Suprapubic skin (tissue), 4 donors: ENCODE measurements at regions not wholly inside any gene's neighbourhood (a gene's known extent, or its start where the extent isn't known, plus 50 kb on each side); places are given as distances from the start of the nearest gene placed in this dataset.

Experiments
- DNase-seq, 2 donors: peaks; one replicate each; pipeline ENCODE4 v3.0.0-alpha.2; 2019; ENCODE audit warnings: low spot score in 2 of 2
- H3K27ac ChIP-seq: fragments of 200-600 bp; sonication (generic); one replicate; pipeline ENCODE4 v1.5.1; 2019
- H3K27me3 ChIP-seq: fragments of 200-600 bp; sonication (generic); one replicate; pipeline ENCODE4 v1.5.1; 2019
- H3K36me3 ChIP-seq: fragments of 200-600 bp; sonication (generic); one replicate; pipeline ENCODE4 v1.5.1; 2019
- H3K4me1 ChIP-seq: fragments of 200-600 bp; sonication (generic); one replicate; pipeline ENCODE4 v1.5.1; 2019
- H3K4me3 ChIP-seq: fragments of 200-600 bp; sonication (generic); one replicate; pipeline ENCODE4 v1.5.1; 2019; ENCODE audit warnings: mild to moderate bottlenecking
- H3K9me3 ChIP-seq: fragments of 200-600 bp; sonication (generic); one replicate; pipeline ENCODE4 v1.5.1; 2019
- EP300 ChIP-seq: sonication (generic); formaldehyde crosslinking; IDR thresholded peaks from one replicate; pipeline ENCODE4 v1.6.1; 2017; ENCODE audit warnings: antibody characterized with exemption
- POLR2A ChIP-seq, 2 donors: fragments of 450-650 bp; IDR thresholded peaks; one replicate each; pipeline ENCODE4 v1.6.1; 2017; ENCODE audit warnings: antibody characterized with exemption in 2 of 2, mild to moderate bottlenecking in 2 of 2, moderate library complexity in 2 of 2
- POLR2AphosphoS5 ChIP-seq, 3 donors: sonication (generic); formaldehyde crosslinking; IDR thresholded peaks; one replicate each; pipeline ENCODE4 v1.6.1; 2017; ENCODE audit warnings: antibody characterized with exemption in 3 of 3
- WGBS: methylation state at CpG from one replicate; pipeline ENCODE4 v1.1.5; 2018; 5-methylcytosine and 5-hydroxymethylcytosine counted together
- TF ChIP-seq, protein P1 (sequence below), 2 donors: fragments of 200-600 bp in 1 of 2; fragments of 450-650 bp in 1 of 2; sonication (generic) in 1 of 2; IDR thresholded peaks; one replicate each; pipeline ENCODE4 v1.5.1; 2016 to 2019; ENCODE audit warnings: antibody characterized with exemption in 2 of 2, mild to moderate bottlenecking in 1 of 2, moderate library complexity in 1 of 2

DNA sequence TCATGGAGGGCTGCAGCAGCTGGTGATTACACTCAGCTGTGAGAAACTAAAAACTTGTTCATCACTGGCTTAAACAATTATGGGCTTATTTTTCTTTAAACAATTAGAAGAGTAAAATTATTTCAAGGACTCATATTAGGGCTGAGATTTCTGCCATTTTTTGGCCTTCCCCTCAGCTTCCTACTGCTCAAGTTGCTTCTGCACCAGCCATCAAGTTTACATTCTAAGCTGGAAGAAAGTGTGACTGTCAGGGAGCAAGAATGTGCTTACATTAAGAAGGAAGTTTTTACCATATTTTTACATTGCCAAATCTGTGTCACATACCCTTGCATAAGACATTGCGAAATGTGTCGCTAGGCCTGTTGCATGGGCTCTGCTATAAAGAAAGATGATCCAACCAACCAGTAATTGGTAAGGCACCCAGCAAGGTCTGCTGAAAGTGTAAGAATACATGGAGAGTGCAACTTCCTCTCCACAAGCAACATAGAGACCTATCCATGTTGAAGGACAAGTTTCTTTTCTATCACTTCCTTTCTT lies 260.3 kb upstream of the CDH10 start:
- 63% methylated on average over 2 of the region's 2 CpGs for WGBS

DNA sequence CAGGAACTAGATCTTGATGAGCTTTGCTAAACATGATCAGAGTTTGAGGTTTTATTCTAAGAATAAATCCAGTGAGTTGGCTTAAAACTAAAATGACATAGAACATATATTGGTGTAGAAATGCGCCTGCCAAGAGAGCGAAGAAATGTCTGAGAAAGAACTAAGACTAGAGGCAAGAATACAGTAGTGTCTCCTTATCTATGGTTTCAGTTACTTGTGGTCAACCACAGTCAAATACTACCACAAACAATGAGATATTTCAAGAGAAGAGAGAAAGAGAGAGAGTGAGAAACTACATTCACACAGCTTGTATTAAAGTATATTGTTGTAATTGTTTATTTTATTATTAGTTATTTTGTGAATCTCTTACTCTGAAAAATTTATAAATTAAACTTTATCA lies 254.4 kb upstream of the CDH10 start:
- no peak overlapping the region for H3K4me3 ChIP-seq
- DNase-seq, result no peak
- no peaks in the 10 kb centered on the region for H3K9me3 ChIP-seq
- TF ChIP-seq, protein P1, sequence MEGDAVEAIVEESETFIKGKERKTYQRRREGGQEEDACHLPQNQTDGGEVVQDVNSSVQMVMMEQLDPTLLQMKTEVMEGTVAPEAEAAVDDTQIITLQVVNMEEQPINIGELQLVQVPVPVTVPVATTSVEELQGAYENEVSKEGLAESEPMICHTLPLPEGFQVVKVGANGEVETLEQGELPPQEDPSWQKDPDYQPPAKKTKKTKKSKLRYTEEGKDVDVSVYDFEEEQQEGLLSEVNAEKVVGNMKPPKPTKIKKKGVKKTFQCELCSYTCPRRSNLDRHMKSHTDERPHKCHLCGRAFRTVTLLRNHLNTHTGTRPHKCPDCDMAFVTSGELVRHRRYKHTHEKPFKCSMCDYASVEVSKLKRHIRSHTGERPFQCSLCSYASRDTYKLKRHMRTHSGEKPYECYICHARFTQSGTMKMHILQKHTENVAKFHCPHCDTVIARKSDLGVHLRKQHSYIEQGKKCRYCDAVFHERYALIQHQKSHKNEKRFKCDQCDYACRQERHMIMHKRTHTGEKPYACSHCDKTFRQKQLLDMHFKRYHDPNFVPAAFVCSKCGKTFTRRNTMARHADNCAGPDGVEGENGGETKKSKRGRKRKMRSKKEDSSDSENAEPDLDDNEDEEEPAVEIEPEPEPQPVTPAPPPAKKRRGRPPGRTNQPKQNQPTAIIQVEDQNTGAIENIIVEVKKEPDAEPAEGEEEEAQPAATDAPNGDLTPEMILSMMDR (IDR thresholded peaks at IDR 0.05), result no peak
- TF ChIP-seq POLR2A (IDR thresholded peaks at IDR 0.05) (no peak), EP300 (no peak), POLR2AphosphoS5 (IDR thresholded peaks at IDR 0.05) (no peak)
- no peaks in the 10 kb centered on the region for H3K4me1 ChIP-seq
- WGBS, result 81% methylated on average over 2 of the region's 2 CpGs
- no peaks in the 10 kb centered on the region for H3K36me3 ChIP-seq
- no peak overlapping the region for H3K27ac ChIP-seq
- no peaks in the 10 kb centered on the region for H3K27me3 ChIP-seq

More for the DNA sequence above, 260.3 kb upstream of the CDH10 start:
- no peak for DNase-seq
- no peaks in the 10 kb centered on the region for H3K27me3 ChIP-seq
- no peaks in the 10 kb centered on the region for H3K9me3 ChIP-seq
- H3K27ac ChIP-seq, result no peak overlapping the region
- TF ChIP-seq POLR2A (IDR thresholded peaks at IDR 0.05) (no peak), EP300 (no peak), POLR2AphosphoS5 (IDR thresholded peaks at IDR 0.05) (no peak)
- TF ChIP-seq, protein P1 (IDR thresholded peaks at IDR 0.05), result no peak
- no peak overlapping the region for H3K4me3 ChIP-seq
- H3K4me1 ChIP-seq, result no peaks in the 10 kb centered on the region
- no peaks in the 10 kb centered on the region for H3K36me3 ChIP-seq

DNA sequence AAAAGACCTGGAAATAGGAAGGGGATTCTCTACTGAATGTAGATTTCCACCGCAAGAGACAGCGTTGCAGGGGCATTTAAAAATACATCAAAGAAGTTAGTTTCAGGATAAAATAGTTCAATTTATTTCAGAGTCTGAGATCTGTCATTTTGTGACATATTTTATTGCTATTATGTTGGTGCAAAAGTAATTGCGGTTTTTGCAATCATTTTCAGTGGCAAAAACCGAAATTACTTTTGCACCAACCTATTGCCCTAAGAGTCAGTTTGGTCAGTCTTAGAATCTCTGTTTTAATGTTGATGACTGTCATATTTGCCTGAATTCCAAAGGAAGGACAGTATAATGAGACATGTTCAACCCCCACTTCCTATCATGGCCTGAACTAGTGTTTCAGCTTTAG lies 219.5 kb upstream of the CDH10 start:
- Histone ChIP-seq H3K27me3 (no peaks in the 10 kb centered on the region), H3K4me3 (no peak overlapping the region), H3K4me1 (no peaks in the 10 kb centered on the region), H3K9me3 (no peaks in the 10 kb centered on the region), H3K36me3 (no peaks in the 10 kb centered on the region), H3K27ac (no peak overlapping the region)
- DNase-seq, result no peak
- 79% methylated on average over 4 of the region's 4 CpGs for WGBS
- TF ChIP-seq POLR2AphosphoS5 (IDR thresholded peaks at IDR 0.05) (no peak), POLR2A (IDR thresholded peaks at IDR 0.05) (no peak), EP300 (no peak)
- TF ChIP-seq, protein P1 (IDR thresholded peaks at IDR 0.05), result no peak

DNA sequence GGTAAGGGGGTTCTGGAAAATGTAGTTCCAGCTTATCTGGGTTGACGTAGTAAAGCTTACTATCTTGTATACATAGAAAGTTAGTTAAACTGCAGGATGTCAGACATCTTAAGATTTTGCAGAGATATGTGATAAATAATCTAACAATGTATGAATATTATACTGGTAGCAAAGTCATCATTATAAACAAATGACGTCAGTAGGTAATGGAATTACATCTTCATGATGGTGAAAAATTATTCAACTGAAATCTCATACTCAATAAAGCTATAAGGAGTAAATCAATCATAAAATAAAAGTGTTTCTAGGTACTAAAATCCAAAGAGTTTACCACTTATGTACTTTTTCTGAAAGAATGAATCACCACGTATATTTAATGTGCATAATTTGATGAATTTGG lies 217.3 kb upstream of the CDH10 start:
- WGBS, result 51% methylated on average over 3 of the region's 3 CpGs
- TF ChIP-seq POLR2A (IDR thresholded peaks at IDR 0.05) (no peak), EP300 (no peak), POLR2AphosphoS5 (IDR thresholded peaks at IDR 0.05) (no peak)
- TF ChIP-seq, protein P1 (IDR thresholded peaks at IDR 0.05), result no peak
- H3K27ac ChIP-seq, result no peak overlapping the region
- H3K4me1 ChIP-seq, result no peaks in the 10 kb centered on the region
- no peaks in the 10 kb centered on the region for H3K36me3 ChIP-seq
- H3K27me3 ChIP-seq, result no peaks in the 10 kb centered on the region
- H3K9me3 ChIP-seq, result no peaks in the 10 kb centered on the region
- DNase-seq, result no peak
- no peak overlapping the region for H3K4me3 ChIP-seq

DNA sequence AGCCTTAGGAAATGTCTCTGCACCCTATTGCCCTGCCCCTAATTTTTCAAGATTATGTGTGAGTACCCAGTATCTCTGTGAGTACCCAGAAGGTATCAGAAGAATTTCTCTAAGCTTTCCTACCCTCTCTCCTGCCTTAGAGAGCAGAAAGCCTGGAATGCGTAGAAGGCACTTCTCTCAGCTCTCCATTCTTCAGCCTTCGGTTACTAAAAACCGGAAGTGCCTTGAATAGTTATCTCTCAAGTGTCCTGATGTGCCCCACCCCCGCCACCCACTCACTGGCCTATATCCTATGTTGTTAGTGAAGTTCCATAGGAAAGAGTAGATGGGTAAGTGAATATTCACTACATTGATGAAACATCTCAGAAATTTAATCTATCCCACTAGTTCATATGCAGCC lies 210.7 kb upstream of the CDH10 start:
- no peak for DNase-seq
- Histone ChIP-seq H3K27ac (no peak overlapping the region), H3K4me1 (no peaks in the 10 kb centered on the region), H3K36me3 (no peaks in the 10 kb centered on the region), H3K4me3 (no peak overlapping the region), H3K9me3 (no peaks in the 10 kb centered on the region), H3K27me3 (no peaks in the 10 kb centered on the region)
- 87% methylated on average over 4 of the region's 4 CpGs for WGBS
- TF ChIP-seq POLR2AphosphoS5 (IDR thresholded peaks at IDR 0.05) (no peak), POLR2A (IDR thresholded peaks at IDR 0.05) (no peak), EP300 (no peak)
- TF ChIP-seq, protein P1 (IDR thresholded peaks at IDR 0.05), result no peak
